ENCODE measurements at regions not wholly inside any gene's neighbourhood (a gene's known extent, or its start where the extent isn't known, plus 50 kb on each side); places are given as distances from the start of the nearest gene placed in this dataset.

GRCh38 chr2:120617055-120617454 lies 118.6 kb upstream of the GLI2 start:
- DNase-seq, result no peak

DNA sequence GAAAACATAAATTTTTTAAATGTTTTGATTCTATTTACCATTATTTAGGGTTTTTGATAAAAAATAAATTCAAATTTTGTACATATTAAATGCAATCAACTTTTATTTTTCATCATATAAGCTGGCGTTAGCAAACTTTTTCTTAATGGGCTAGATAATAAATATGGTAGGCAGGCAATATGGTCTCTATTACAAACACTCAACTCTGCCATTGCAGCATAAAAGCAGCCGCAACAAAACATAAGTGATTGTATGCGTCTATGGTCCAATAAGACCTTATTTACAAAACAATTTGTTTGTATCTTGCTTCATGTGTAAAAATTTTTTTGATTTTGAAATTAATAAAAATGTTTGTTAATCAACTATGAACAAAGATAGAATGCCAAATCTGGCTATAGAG lies 116.8 kb upstream of the GLI2 start:
- DNase-seq, result no peak

GRCh38 chr2:120619579-120619978 lies 116.1 kb upstream of the GLI2 start:
- no peak for DNase-seq

- no peak for DNase-seq
These were observed 115.5 kb upstream of the GLI2 start for GRCh38 chr2:120620025-120620793.

DNA sequence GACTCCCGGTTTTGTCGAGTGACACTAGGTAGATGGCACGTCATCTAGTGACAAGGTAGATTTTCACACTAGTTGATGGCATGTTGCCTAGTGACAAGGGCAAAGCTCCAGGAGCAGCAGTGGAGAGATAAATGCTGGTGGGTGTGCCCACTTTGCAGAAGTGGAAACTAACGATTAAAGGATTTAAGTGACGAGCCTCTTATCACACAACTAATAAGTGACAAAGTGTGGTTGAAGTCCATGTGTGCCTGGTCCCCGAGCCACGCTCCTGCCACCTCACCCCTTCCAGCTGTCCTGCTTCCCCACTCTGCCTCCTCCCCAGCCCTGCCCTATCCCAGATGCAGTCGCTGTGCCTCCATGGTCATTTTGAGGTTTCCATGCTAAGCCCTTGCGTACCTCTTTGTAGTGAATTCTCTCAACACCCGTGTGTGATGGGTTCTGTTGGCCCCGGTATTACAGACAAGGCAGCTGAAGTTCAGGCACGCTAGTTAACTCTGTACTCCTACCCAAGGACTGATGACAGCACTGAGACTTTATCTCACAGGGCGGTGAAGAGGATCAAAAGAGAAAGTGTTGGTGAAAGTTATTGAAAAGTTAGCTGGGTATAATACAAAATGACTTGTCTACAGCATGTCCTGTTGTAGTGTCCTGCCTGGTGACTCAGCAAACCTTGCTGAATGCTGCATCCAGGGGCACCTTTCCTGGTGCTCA lies 113.4 kb upstream of the GLI2 start:
- DNase-seq, result no peak

DNA sequence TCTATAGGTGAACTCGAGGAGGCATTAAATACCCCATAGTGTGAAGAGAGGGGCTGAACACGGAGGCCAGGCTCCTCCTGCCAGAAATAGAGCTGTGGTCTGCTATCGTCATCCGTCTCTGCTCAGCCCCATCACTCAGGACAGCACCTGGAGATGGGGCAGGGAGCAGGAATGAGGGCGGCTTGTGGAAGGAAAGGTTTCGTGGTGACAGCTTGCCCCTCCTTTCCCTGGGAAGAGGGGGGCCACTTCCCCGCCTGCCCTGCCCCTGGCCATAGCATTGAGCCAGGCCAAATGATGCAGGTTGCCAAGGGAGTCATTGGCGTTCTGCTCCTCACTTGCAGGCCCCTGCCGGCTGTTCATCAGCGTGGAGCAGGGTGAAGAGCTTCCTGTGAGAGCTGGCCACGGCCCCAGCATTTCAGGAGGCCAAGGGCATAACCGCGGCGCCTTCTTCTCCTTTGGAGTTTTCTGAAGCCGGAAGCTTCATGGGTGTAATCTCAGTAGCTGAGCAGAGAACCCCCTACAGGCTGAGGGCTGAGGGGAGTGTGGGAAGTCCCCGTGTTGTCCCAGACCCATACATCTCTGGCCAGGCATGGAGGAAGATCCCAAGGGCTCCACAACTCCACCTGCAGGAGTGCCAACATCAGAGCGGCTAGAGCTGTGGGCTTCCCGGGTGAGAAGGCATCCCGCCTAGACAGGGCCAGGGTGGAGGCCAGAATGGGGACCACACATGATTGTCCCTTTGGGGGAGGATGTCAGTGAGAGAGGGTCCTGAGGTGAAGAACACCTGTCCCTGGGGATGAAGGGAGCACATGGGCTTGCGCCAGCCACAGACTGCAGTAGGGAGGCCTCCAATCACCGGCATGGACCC lies 112.5 kb upstream of the GLI2 start:
- DNase-seq, result peak; percentile 7

GRCh38 chr2:120624061-120624737 lies 111.5 kb upstream of the GLI2 start:
- DNase-seq, result no peak

- DNase-seq, result no peak
These were observed 110.8 kb upstream of the GLI2 start for GRCh38 chr2:120624738-120625446.

- no peak for DNase-seq
These were observed 109.7 kb upstream of the GLI2 start for GRCh38 chr2:120625865-120626560.

DNA sequence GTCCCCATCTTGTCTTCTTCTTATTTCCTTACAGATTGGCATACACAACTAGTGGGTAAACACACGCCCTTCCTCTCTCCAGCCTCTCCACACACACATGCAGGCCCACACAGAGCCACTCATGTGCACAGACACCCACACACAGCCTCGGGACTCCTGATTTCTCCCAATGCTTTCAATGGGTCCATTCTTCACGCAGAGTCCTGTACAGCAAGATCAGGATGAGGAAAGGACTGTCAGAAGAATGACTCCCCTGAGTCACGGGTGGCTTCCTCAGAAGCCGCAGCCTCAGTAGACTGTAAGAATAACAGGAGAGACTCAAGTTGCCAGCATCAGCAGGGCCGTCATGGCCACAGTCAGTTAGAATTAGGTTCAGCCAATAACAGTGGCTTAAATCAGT lies 109.1 kb upstream of the GLI2 start:
- DNase-seq, result no peak

DNA sequence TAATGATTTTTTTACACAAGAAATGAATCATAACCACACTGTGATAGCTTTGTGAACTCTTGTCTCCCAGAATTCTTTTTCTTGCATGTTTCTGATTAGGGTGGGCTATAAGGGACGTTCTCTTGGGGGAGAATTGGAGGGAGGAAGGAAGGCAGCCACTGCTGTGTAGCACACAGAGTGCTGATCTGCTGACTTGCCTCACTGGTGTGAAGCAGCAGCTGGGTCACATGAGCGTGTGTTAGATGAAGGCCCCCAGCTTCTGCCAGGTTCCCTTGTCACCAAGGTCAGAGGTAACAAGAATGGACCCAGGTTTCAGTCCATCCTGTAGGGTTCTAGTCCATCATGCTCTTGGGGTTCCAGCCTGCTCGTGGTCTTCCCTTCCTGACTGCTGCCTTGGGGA lies 107.4 kb upstream of the GLI2 start:
- DNase-seq, result no peak

DNA sequence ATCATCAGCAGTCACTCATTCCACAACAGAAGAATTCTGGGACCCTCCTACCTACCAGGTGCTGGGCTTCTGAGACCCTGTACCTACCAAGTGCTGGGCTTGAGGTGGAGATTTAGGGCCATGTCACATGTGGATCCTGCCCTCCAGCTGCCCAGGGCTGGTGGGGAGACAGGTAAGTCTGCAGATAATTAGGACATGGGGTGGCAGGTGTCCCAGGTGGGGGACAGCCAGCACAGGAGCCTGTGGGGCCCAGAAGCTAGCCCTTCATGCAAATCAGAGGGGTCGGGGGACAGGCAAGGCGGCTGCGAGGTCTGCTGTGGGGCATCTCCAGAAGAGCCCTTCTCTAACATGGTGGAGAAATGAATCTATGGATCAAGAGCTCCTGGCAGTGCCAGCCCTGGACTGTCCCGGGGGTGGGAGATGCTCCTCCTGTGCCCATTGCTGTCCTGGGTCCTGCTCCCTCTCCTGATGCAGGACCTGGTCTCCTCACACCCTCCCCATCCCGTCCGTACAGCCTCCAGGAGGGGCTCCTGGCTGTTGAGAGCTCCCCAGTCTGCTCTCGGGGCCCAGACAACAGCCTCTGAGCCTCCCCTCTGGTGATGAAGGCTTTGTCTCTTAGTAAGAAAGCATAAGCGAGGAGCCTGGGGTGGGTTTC lies 106.3 kb upstream of the GLI2 start:
- no peak for DNase-seq

- DNase-seq, result no peak
These were observed 105.5 kb upstream of the GLI2 start for GRCh38 chr2:120630031-120630701.

DNA sequence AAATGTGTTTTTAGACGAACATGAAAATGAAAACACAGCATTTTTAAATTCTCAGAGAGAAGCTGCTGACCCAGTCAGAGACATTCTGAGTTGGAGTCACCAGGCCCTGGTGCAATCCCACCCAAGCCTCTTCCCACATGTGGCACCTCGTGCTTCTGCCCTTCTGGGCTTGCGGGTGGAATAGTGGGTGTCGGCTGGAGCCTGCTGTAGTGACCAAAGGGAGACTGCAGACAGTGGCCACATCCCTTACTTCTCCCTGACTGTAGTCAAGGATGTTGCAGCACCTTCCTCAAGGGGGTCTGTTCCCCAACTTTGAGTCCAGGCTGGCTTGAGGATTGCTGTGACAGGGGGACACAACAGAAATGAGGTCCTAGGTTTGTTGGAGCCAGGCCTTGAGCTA lies 104.4 kb upstream of the GLI2 start:
- DNase-seq, result no peak

DNA sequence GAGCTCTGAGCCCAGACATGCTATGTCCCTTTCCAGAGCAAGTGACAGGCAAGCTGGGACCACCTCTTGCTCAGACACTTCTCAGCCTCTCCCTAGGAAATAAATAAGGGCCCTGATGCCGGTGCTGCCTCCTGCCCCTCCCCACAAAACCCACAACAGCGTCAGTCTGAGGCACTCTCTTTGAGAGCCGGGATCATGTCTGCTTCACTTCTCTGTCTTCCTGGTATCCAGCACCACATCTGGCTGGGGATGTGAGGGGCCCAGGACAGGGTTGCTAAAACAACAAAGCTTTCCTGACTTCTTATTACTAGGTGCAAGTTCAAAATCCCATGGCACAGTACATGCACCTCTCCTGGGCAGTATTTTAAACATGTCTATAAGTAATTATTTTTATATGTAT lies 103.9 kb upstream of the GLI2 start:
- no peak for DNase-seq

DNA sequence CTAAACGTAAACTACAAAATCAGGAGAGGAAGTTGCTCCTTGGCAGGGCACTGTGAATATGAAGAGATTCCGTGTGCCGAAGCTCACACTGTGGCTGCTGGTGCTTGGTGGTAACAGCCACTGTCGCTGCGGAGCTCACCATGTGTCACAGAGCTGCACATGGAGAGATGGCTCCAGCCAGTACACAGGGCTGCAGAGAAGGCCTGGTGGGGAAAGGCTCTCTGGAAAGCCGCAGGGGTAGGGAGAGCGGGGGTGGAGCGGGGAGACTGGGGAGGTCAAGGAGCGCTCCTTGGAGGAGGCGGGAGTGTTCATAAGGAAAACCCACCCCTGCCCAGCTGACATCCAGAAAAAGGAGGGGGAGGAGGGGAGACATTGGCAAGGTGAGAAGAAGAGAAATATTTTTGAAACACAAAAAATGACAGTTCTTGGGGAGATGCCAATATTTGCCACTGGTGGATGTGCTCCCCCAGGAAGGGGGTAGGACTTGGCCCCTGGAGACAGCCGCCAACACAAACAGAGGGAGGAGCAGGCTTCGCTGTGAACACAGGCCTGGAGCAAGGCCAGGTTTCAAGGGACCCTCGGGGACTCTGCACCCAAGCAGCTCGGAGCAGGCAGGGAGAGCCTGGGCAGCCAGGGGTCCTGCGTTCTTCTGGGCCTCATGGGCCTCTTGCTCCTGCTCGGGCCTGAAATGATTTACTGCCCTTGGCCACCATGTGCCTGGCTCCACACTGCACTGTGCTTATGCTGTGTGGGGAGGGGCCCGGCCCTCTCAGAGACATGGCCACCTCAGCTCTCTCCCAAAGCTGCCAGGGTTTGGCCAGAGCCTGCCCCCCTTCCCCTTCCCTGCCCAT lies 102.6 kb upstream of the GLI2 start:
- DNase-seq, result no peak

GRCh38 chr2:120634533-120634932 lies 101.1 kb upstream of the GLI2 start:
- no peak for DNase-seq

DNA sequence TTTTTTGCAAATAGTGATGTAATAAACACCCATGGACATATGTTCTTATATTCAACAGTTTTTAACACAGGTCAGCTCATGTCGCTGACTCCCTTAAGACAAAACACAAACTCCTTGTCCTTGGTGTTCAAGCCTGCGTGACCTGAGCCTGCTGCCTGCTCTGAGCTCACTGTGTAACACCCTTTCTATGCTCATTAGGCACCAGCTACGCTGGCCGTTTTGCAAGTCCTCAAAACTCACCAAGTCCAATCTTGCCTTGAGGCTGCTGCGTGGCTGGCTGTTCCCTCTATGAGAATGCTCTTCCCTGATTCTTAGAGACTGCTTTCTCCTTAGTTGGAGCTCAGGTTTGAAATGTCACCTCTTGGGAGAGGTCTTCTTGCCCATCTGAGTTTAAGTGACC lies 100.5 kb upstream of the GLI2 start:
- DNase-seq, result no peak

GRCh38 chr2:120637847-120638246 lies 97.8 kb upstream of the GLI2 start:
- DNase-seq, result no peak

- no peak for DNase-seq
These were observed 97.2 kb upstream of the GLI2 start for GRCh38 chr2:120638450-120638849.
